ENCODE measurements at regions not wholly inside any gene's neighbourhood (a gene's known extent, or its start where the extent isn't known, plus 50 kb on each side); places are given as distances from the start of the nearest gene placed in this dataset.
"Not testable (repeated sequence)": the region's sequence is repeated elsewhere in the genome, so short reads cannot be mapped to it uniquely, and the experiment has no call there.

DNA sequence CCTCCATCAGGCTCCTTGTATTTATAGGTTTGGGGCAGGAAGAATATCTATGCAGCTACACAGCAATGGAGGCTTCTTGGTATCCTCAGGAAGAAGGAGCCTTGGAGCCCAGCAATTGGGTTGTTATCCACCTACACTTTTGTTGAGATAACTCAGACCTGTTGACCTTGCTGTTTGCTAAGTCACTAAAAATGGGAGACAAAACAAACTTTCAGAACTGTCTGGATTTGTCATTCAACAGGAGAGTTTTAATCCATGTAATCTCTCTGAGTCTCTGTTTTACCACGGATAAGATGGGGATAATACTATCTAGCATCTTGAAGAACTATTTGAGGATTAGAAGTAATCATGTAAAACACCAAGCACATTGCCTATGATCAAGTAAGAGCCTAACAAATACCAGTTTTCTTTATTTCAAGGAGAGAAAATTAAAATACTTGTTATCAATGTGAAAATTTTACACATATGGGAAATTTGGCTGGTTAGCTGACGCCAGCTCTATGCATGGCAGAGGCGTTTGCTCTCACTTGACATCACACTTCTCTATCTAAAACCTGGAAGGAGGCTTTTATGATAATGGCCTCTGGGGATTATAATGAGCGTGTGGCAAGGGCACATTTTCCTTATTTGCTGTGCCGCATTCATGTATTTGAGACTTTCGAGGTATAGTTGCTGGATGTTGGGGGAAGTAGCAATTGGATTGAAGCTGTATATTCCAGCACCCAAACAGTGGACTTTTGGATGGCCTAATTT is 215.6 kb downstream of the PDCD6IP start:
- no peak for DNase-seq

DNA sequence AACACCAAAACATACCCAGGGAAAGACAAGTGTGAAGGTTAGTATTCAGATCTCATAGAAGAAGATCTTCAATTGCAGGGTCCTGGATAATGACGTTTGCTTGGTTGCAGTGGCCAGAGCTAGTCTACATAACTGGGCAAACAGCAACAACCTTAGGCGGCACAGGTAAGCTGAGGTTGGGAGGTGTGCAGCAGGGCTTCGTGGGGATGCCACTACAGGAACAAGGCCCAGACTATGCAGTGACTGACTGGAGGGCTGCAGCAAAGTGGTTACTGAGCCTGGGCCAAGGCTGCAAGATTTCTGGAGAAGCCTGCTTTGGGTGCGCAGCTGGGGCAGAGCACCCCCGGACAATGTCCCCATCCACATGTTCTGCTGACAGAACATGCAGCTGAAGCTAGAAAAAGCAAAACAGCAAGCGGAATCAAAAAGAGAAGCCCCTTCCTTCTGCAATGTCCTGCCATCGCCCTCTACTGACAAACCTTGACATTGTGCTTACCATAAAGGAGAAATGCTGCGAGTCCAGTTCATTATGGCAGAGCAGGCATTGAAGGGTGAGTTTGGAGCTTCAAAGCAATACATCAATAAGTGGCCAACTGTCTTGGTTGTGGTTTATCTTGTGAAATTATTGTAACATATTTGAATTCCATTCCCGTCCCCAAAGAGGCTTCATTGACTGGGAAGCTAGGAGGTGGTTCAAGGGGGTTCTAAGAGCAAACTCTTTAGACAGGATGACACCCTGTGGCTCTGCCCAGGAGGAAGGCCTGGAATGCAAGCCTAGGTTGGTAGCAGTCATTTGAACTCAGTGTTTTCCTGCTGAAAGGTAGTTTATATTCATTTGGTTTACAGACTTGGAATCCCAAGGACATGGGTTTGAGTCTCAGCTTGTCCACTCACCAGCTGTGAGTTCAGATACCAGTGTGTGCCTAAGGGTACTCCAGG is 217.0 kb downstream of the PDCD6IP start:
- no peak for DNase-seq

GRCh38 chr3:34016925-34017587 is 218.6 kb downstream of the PDCD6IP start:
- no peak for DNase-seq

DNA sequence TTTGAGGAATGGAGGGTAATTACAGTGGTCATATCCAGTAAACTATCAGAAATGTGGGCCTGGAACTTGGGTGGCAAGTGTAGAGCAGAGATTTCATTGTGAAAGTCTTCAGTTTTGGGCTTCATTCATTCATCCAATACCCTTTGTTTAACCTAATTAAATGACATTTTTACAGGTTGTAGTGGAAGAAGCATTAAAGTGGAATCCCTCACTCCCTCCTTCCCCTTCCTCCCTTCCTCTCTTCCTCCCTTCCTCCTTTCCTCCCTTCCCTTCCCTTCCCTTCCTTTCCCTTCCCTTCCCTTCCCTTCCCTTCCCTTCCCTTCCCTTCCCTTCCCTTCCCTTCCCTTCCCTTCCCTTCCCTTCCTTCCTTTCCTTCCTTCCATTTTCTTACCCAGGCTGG is 219.3 kb downstream of the PDCD6IP start:
- DNase-seq = no peak

DNA sequence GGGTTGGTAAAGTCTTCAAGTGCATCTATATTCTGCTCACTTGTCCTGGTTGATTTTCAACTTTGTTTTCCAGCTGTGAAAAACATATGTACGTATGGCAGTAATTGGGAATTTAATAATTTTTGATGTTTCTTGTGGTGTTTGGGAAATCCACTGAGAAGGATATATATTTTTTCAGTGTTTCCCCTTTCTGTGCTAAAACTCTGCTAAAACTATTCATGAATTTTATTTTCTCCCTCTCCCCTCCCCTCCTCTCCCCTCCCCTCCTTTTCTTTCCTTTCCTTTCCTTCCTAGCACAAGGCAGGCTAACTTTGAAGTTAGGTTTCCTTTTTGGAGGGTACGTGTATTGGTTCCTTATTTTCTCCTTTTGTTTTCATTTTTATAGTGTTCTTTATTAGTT is 220.7 kb downstream of the PDCD6IP start:
- DNase-seq = no peak

DNA sequence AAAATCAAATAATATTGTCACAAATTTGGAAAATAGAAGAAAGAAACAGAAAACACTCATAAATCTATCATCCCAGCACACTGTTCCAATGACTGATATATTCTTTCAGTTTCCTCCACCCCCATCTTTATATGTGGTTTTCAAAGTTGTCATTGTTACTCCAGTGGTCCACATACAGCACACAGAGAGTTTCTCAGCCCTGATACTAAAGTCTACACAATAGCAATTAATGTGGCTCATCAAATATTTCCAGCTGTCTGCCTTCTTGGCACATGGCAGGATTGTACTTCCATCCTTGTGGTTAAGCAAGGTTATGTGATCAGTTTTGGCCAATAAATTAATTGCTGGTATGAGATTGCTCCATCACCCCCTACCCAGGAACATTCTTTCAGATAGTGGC is 221.7 kb downstream of the PDCD6IP start:
- DNase-seq = no peak

DNA sequence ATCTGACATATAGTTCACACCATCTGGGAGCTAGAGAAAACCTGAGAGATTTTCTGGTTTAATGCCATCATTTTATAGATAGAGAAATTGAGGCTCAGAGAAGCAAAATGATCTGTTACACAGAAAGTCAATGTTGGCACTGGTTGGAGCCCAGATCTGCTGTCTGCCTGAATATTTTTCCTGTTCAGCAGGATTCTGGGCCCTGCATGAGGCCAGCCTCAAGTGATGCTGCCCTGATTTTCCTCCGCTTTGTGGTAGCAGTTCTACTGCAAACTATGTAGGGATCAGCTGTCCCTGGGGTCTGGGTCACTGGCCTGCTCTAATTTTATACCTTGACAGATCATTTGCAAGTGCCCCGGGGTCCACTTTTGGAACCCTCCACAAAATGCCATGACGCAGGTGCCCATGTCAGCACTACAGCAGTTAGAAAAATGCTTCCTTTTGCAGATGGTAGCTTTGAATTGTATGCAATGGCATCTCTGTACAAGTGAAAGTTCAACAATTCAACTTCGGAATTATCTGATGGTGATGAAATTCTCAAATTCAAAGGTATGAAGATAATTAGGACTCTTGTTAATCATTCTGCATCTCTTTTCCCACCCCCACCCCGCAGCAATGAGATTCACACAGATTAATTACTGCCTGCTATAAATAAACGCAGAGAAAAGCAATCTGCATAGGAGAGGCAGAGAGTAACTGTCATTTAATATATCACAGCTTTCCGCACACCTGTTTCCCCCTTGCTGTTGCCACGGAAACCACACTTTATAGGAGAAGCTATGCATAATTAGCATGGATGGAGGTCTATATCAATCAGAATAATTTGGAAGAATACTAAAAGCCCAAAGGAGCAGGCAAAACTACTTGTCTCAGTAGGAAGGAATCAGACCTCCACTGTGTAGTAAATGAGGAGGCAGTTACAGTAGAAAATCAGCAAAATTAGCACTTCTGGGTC is 222.6 kb downstream of the PDCD6IP start:
- no peak for DNase-seq

DNA sequence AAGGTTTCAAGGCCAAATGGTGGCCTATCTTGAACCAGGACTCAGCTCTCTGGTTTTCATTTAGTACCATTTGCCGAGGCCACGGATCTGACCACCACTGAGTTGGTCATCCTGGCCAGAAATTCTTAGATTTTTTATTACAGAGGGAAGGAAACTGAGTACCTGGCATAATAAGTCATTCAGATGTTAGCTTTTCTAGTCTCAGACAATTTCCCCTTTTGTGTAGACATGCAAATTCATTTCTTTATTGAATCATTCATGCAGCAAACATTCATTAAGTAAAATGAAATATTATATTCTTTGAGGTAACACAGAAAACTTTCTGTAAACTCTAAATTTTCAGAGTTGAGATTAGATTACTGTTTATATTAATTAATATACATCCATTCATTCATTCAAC is 223.7 kb downstream of the PDCD6IP start:
- no peak for DNase-seq

GRCh38 chr3:34024447-34025240 is 226.2 kb downstream of the PDCD6IP start:
- no peak for DNase-seq

- no peak for DNase-seq
These were observed 235.4 kb downstream of the PDCD6IP start for GRCh38 chr3:34033839-34034238.

DNA sequence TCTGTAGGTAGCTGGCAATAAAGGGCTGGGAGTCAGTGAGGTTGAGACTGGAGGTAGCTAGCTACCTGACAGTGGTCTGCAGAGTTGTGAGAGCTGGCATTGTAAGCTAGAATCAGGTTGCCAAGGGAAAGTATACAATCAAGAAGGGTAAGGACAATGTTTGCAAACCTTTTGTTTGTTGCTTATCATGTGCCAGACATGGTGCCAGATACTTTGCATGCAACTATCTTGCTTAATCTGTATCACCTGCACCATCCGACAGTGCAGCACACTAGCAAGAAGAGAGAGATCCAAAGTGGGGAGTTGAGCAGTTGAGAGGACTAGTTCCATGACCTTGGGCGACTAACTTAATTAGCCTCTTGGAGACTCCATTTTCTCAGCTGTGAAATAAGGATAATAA is 236.4 kb downstream of the PDCD6IP start:
- DNase-seq = no peak

DNA sequence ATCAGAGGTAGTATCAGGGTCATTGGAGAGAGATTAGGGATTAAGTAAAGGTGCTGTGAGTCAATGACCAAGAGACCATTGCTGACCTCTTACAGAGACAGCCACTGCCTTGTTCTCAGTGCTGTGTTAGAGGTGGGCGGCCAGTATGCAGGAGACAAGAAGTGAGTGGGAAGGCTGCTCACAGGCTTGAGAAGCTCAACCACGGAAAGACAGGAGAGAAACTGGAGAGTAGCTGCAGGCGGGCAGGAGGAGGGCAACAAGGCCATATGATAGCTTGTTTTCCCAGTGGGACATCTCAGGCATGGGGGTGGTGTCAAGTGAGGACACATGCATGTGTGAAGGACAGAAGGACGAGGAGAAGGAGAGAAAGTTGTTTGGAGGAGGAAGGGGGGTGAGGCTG is 237.3 kb downstream of the PDCD6IP start:
- no peak for DNase-seq

DNA sequence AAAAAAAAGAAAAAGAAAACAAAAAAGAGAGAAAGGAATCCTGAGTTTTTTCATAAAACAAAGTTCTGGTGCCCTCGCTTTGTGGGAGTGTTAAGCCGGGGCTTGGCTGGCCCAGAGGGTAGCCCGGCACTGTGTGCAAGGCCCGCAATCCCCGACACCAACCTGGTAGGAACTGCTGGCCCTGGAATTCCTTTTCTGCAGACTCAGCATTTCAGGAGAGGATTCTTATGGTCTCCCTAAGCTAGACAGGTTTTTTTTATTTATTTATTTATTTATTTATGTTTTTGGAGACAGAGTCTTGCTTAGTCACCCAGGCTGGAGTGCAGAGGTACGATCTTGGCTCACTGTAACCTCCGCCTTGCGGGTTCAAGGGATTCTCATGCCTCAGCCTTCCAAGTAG is 238.8 kb downstream of the PDCD6IP start:
- no peak for DNase-seq

GRCh38 chr3:34038131-34038530 is 239.7 kb downstream of the PDCD6IP start:
- no peak for DNase-seq

DNA sequence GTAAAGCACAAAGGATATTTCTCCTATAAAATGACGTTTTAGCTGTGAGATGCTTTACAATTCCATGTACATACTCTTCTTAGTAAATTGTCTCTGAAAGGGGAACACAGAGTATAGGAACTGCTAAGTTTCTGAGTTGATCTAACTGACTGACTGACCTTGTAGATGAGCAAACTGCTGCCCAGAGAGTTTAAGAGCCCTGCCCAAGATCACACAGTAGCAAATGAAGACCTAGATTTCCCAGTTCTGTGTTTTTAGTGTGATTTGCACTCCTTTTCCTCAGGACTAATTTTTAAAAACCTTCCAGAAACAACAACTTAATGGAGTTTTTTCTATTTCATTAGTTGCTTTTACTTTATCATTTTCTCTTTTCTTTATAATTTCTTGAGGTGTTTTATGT is 247.7 kb downstream of the PDCD6IP start:
- DNase-seq = no peak

DNA sequence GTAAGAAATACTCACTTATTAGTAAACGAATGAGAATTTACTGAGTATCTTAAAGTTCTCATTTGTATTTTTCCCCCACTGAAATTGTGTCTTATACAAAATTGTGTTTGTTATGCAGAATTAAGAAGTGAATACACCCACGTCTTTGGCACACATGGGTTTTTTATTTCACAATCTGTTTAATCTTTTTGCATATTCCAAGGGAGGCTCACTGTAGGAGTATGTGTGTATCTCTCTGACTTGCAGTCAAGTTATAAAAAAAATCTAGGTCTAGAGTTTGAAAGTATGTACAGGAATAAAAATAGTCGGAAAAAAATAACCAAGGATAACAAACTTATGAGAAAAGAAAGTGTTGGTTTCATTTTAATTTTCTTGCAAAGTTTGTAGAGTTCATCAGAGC is 255.2 kb downstream of the PDCD6IP start:
- no peak for DNase-seq

- DNase-seq = no peak
These were observed 257.9 kb downstream of the PDCD6IP start for GRCh38 chr3:34056181-34056910.

DNA sequence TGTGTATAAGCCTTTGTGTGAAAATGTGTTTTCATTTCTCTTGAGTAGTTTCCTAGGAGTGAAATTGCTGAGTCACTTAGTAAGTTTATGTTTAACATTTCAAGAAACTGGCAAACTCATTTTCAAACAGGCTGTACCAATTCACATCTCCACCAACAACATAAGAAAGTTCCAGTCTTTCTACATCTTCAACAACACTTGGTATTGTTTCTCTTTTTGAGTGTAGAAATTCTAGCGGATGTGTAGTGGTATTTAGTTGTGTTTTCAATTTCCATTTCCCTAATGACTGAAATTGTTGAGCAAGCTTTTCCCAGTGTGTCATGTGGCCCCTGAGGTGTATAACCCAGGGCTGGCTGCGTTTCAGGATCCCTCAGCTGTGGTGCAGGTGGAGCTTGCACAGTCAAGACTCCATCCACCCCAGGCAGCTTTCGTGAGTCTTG is 258.5 kb downstream of the PDCD6IP start:
- no peak for DNase-seq

- not testable (repeated sequence) for DNase-seq
These were observed 262.6 kb downstream of the PDCD6IP start for GRCh38 chr3:34060995-34061394.

- no peak for DNase-seq
These were observed 267.5 kb downstream of the PDCD6IP start for GRCh38 chr3:34065901-34066300.

GRCh38 chr3:34066328-34066727 is 267.9 kb downstream of the PDCD6IP start:
- no peak for DNase-seq
